ENCODE measurements at regions not wholly inside any gene's neighbourhood (a gene's known extent, or its start where the extent isn't known, plus 50 kb on each side); places are given as distances from the start of the nearest gene placed in this dataset.

GRCh38 chr20:24389686-24390085 is 79.7 kb upstream of the SYNDIG1 start:
- TF ChIP-seq EZH2 (IDR thresholded peaks at IDR 0.05; ENCODE audit: low read depth) (no peak), CTCF (conservative IDR thresholded peaks at IDR 0.05) (no peak)
